Activated CD8-positive, alpha-beta memory T cell treated with anti-CD3 and anti-CD28 coated beads, Interleukin-2, amount 10 ng/mL, durations not matched to agents 7 days and 5 days (primary cell): ENCODE measurements at regions not wholly inside any gene's neighbourhood (a gene's known extent, or its start where the extent isn't known, plus 50 kb on each side); places are given as distances from the start of the nearest gene placed in this dataset.

Source experiments
- ATAC-seq: fragments of 150-1000 bp; cut with Tn5 transposase; one replicate; pipeline ENCODE4 v1.10.0; 2021; ENCODE audit warnings: moderate library complexity
- CTCF ChIA-PET: fragments of 350-600 bp; sonication (Branson Sonifier 250); formaldehyde crosslinking; loops from one replicate; lab custom pipeline; 2021; ENCODE audit warnings: antibody characterized with exemption; lab: Charles Lee
- DNase-seq: peaks from one replicate; pipeline ENCODE4 v3.0.0-alpha.2; 2020
- H3K27ac Mint-ChIP-seq: one replicate; pipeline ENCODE4 v1.8.0; 2021; ENCODE audit warnings: mild to moderate bottlenecking, mixed read lengths
- H3K27me3 Mint-ChIP-seq: one replicate; pipeline ENCODE4 v1.8.0; 2021; ENCODE audit warnings: mixed read lengths
- H3K36me3 Mint-ChIP-seq: one replicate; pipeline ENCODE4 v1.8.0; 2021; ENCODE audit warnings: mild to moderate bottlenecking, mixed read lengths
- H3K4me1 Mint-ChIP-seq: one replicate; pipeline ENCODE4 v1.8.0; 2021; ENCODE audit warnings: mixed read lengths
- H3K4me3 Mint-ChIP-seq: one replicate; pipeline ENCODE4 v1.8.0; 2021; ENCODE audit warnings: mild to moderate bottlenecking, moderate library complexity, mixed read lengths
- H3K9me3 Mint-ChIP-seq: one replicate; pipeline ENCODE4 v1.8.0; 2022; ENCODE audit warnings: low read depth, mixed read lengths

DNA sequence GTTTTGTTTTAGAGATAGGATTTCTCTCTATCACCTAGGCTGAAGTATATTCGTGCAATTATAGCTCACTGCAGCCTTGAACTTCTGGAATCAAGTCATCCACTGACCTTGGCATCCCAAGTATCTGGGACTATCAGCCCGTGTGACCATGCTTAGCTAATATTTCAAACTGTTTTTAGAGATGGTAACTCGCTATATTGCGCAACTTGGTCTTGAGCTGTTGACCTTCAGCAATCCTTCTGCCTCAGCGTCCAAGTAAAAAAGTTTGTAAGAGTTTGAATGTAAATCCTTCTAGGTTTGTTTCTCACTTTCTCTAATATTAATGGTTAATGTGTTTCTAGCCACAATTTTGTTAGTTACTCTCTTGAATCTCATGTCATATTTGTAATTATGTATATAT lies 1243.5 kb upstream of the CADM2 start:
- no peak overlapping the region for H3K27ac Mint-ChIP-seq

DNA sequence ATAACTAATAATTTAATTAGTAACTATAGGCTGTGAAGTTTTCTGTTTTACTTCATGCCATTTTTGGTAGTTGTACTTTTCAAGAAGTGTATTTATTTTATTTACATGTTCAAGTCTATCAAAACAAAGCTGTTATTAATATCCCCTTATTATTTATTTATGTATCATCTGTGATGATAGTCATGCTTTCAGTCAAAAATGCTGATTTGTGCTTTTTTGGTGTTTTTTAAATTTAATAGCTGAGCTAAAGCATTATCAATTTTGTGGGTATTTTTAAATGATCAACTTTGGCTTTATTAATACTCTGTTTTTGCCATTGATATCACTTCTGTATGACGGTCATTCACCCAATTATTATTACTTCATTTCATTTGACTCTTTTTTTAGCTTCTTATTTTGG lies 1229.2 kb upstream of the CADM2 start:
- no peak for DNase-seq
- no peak for ATAC-seq

More for the DNA sequence above, 1243.5 kb upstream of the CADM2 start:
- Mint-ChIP-seq H3K9me3 (peaks cover 2% of the 10 kb centered on the region), H3K27me3 (no peaks in the 10 kb centered on the region), H3K4me1 (no peaks in the 10 kb centered on the region), H3K4me3 (no peak overlapping the region), H3K36me3 (no peaks in the 10 kb centered on the region)
- CTCF ChIA-PET: no interaction called here
- no peak for DNase-seq
- ATAC-seq: no peak

DNA sequence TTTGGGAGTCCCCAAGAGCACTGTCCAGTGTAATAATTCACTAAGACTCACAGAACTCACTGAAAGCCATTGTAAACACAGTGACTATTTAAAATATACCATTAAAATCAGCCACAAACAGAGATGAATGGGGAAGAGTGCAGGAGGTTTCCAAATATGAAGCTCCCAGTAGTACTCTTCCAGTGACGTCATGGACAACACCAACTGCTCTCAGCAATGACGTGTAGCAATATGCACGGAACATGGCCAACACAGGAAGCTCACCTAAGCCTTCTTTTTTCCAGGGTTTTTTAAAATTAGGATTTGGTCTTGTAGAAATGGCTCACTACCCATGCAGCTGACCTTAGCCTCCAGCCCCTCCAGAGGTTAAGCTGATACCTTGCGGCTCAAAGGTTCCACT lies 1224.1 kb upstream of the CADM2 start:
- no peaks in the 10 kb centered on the region for H3K36me3 Mint-ChIP-seq
- ATAC-seq (no peak), DNase-seq (no peak)
- H3K27me3 Mint-ChIP-seq: no peaks in the 10 kb centered on the region
- no peaks in the 10 kb centered on the region for H3K4me1 Mint-ChIP-seq
- CTCF ChIA-PET: no interaction called here
- no peak overlapping the region for H3K4me3 Mint-ChIP-seq
- H3K27ac Mint-ChIP-seq: no peak overlapping the region
- H3K9me3 Mint-ChIP-seq: peaks cover 3% of the 10 kb centered on the region

More for the DNA sequence above, 1229.2 kb upstream of the CADM2 start:
- Mint-ChIP-seq H3K4me1 (no peaks in the 10 kb centered on the region), H3K27ac (no peak overlapping the region), H3K27me3 (no peaks in the 10 kb centered on the region), H3K36me3 (no peaks in the 10 kb centered on the region), H3K4me3 (no peak overlapping the region), H3K9me3 (peaks cover 18% of the 10 kb centered on the region)
- CTCF ChIA-PET: no interaction called here

DNA sequence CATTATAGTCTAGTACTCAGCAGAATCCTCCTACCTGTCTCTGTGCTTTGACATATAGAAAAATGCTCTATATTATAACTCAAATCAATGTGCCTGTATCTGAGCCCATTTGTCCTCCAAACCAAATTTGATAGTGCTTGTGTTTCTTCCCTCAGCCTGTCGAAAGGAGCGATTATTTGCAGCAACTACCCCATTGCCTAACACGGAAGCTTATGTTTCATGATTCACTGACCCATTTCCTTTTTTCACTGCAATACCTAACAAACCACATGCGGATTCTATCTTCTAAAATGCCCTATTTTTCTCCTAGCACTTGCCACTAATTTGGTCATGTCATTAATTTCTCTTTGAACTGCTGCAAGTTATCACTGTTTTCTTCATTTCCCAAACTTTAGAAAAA lies 1220.6 kb upstream of the CADM2 start:
- Mint-ChIP-seq H3K36me3 (no peaks in the 10 kb centered on the region), H3K27ac (no peak overlapping the region), H3K4me1 (no peaks in the 10 kb centered on the region), H3K4me3 (no peak overlapping the region), H3K9me3 (peaks cover 3% of the 10 kb centered on the region), H3K27me3 (no peaks in the 10 kb centered on the region)
- DNase-seq: no peak
- CTCF ChIA-PET: no interaction called here
- ATAC-seq: no peak

DNA sequence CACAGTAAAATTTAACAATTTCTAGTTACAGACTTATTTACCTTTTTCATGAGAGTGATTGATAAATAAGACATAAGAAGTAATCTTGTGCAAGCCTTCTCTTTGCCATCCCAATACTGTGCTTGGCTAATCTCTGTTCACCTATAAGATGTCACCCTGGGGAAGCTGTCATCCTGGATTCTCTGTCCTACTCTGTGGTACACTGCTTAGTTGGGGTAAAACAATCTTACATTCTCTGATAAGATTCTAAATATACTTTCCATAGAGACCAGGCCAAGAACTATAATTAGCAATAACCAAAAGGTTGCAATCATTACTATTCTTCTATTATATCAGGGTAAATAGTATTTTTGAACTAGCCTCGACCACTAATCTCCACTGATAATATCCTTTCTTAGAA lies 1218.3 kb upstream of the CADM2 start:
- DNase-seq (no peak), ATAC-seq (no peak)
- Mint-ChIP-seq H3K36me3 (no peaks in the 10 kb centered on the region), H3K4me3 (no peak overlapping the region), H3K27me3 (no peaks in the 10 kb centered on the region), H3K4me1 (no peaks in the 10 kb centered on the region), H3K27ac (no peak overlapping the region), H3K9me3 (peaks cover 3% of the 10 kb centered on the region)
- CTCF ChIA-PET: no interaction called here

DNA sequence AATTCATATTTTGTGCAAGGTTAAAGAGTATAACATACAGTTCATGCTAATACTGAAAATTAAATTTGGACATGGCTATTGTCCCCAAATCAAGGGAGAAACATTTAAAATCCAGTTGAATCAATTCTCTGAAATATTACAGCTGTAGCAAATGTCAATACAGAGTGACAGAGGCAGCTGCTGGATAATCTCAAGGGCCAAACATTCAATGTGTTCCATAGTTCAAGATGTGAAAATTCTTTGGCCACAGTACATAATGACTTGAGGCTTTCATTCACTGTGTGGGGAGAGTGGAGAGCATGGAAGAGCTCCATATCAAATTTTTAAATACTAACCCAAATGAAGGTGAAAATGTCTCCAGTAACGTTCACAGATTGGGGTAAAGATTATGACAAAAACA lies 1192.8 kb upstream of the CADM2 start:
- Mint-ChIP-seq H3K27me3 (no peaks in the 10 kb centered on the region), H3K9me3 (peaks cover 14% of the 10 kb centered on the region), H3K36me3 (no peaks in the 10 kb centered on the region), H3K4me1 (no peaks in the 10 kb centered on the region), H3K4me3 (no peak overlapping the region), H3K27ac (no peak overlapping the region)
- CTCF ChIA-PET: no interaction called here
- ATAC-seq (no peak), DNase-seq (no peak)

DNA sequence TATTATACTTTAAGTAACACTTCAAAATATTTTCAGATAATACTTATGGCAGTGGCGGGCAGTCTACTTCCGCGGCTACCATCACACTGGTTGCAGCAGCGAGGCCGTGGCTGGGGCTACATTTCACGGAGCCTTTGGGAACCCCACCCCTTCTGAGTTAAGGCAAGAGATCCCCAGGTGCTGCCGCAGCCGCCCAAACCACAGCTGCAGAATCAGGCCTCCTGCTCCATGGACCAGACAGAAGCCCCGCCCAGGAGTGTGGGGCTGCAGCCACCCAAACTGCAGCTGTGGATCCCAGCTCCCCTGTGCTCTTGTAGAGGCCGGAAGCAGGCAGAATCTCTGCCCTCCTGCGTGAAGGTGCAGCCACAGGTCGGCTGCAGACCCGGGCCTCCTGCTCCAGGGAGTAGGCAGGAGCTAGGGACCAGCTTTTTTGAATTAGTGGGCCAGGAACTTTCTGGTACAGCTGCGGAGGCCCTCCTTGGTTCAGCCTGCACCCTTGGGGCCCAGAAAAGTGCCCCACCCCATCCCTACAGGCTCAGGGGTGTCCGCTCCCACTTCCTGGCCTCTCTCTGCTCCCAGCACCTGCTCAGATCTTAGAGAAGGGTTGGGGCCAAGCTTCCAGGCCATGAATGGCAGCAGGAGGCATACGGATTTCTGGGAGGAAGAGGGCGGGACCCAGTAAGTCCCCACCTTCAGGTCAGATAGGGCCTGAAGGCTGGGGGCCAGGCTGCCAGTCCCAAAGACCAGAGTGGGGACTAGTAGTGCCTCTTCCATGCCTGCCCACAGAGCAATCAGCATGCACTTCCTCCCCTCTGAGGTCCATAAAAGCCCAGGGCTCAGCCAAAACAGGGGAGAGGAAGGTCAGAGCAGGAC lies 1188.8 kb upstream of the CADM2 start:
- ATAC-seq (no peak), DNase-seq (no peak)
- peaks cover 8% of the 10 kb centered on the region for H3K9me3 Mint-ChIP-seq
- no peaks in the 10 kb centered on the region for H3K27me3 Mint-ChIP-seq
- no peak overlapping the region for H3K4me3 Mint-ChIP-seq
- CTCF ChIA-PET: no interaction called here
- no peaks in the 10 kb centered on the region for H3K4me1 Mint-ChIP-seq
- no peaks in the 10 kb centered on the region for H3K36me3 Mint-ChIP-seq
- no peak overlapping the region for H3K27ac Mint-ChIP-seq

DNA sequence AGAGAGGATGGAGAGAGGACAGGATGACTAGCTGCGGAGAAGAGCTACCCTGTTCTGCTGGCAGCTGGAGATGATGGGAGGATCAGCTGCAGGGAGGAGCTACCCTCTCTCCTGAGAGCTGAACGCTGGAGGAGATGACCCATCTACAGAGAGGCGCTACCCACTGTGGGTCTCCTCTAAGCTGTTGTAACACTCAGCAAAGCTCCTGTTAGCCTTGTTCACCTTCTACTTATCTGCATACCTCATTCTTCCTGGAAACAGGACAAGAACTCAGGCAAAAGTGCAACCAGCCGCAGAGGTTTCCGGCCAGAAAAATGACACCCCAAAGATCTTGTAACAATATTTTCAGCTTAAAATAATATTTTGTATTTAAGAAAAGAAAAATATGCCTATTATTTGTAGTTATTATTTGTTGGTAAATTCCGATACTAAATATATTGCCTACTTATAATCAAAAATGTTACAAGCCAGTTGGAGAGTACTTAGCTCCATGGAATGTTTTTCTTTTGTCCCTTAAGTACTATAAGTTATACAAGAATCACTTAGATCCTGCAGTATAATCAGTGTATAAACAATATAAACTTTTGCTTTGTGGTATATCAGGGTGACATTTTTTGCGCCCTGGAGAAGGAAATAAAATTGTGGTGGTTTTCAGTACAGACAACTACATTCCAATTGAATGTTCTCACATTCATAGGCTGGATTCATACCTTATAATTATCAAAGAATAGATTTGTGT lies 1188.0 kb upstream of the CADM2 start:
- no peaks in the 10 kb centered on the region for H3K27me3 Mint-ChIP-seq
- no peaks in the 10 kb centered on the region for H3K4me1 Mint-ChIP-seq
- H3K4me3 Mint-ChIP-seq: no peak overlapping the region
- peaks cover 8% of the 10 kb centered on the region for H3K9me3 Mint-ChIP-seq
- no peaks in the 10 kb centered on the region for H3K36me3 Mint-ChIP-seq
- no peak overlapping the region for H3K27ac Mint-ChIP-seq
- no peak for DNase-seq
- ATAC-seq: no peak
- CTCF ChIA-PET: no interaction called here

DNA sequence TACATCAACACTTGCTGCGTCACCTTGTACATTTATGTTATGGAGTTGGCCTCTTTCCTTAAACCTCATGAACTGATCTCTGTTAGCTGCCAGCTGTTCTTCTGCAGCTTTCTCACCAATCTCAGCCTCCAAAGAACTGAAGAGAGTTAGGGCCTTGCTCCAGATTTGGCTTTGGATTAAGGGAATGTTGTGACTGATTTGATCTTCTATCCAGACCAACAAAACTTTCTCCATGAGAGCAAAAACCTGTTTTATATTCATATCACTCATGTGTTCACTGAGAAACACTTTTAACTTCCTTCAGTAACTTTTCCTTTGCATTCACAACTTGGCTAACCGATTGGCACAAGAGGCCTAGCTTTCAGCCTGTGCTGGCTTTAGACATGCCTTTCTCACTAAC lies 1156.0 kb upstream of the CADM2 start:
- H3K27ac Mint-ChIP-seq: no peak overlapping the region
- H3K4me3 Mint-ChIP-seq: no peak overlapping the region
- peaks cover 7% of the 10 kb centered on the region for H3K9me3 Mint-ChIP-seq
- H3K27me3 Mint-ChIP-seq: no peaks in the 10 kb centered on the region
- ATAC-seq: no peak
- no peak for DNase-seq
- no peaks in the 10 kb centered on the region for H3K36me3 Mint-ChIP-seq
- CTCF ChIA-PET: no interaction called here
- no peaks in the 10 kb centered on the region for H3K4me1 Mint-ChIP-seq

DNA sequence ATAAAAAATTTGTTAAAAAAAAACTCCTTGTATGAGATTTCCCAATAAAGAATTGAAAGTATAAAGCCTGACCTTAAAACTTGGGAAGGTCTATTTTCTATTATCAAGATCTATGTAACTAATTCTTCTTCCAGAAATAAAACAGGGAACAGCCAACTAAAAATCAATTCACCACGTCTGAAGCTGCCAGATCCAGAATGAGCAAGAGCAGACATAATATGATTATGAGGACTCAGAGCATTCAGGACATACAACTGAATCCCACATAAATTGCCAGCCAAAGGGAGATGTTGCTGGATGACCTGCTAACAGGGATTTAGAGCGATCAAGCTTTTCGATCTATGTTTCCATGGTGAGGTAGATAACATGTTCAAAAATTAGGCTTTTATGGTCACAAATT lies 1151.3 kb upstream of the CADM2 start:
- H3K27me3 Mint-ChIP-seq: no peaks in the 10 kb centered on the region
- DNase-seq (no peak), ATAC-seq (no peak)
- CTCF ChIA-PET: no interaction called here
- H3K27ac Mint-ChIP-seq: no peak overlapping the region
- H3K4me1 Mint-ChIP-seq: no peaks in the 10 kb centered on the region
- no peak overlapping the region for H3K4me3 Mint-ChIP-seq
- H3K36me3 Mint-ChIP-seq: no peaks in the 10 kb centered on the region
- peaks cover 9% of the 10 kb centered on the region for H3K9me3 Mint-ChIP-seq

DNA sequence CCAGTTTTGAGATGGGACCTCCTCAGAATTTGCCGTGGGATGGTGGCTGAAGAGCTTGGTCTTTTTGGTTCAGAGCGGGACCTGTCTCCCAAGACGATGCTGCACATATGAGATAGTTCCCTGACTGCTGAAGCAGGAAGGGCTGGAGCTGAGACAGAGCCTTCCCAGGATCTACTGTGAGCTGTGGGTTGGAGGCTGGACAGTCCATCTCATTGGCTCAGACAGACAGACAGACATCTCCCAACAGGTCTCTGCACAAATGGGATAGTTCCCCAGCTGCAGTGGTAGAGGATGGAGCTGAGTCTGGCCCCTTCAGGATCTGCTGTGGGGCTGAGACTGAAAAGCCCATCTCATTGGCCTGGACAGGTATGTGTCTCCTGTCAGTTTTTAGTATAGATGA lies 1145.6 kb upstream of the CADM2 start:
- Mint-ChIP-seq H3K4me3 (no peak overlapping the region), H3K27ac (no peak overlapping the region), H3K27me3 (no peaks in the 10 kb centered on the region), H3K36me3 (no peaks in the 10 kb centered on the region), H3K9me3 (peaks cover 6% of the 10 kb centered on the region), H3K4me1 (no peaks in the 10 kb centered on the region)
- DNase-seq: no peak
- no peak for ATAC-seq
- CTCF ChIA-PET: no interaction called here

DNA sequence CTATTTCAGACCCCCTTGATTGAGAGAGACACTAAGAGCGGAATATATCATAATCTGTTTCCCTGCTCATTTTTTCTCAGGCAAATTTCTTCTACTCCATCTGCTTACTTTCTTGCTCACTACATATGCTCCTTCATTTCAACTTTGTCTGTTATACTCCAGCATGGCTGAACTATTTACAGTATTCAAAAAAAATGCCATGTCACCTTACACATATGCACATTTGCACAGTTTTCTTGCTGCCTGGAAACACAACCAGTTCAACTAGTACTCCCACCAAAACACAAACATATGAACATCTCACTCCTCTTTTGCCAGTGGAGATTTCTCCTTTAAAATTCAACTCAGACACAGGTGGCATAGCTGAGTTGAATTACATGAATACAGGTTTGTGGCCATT lies 1142.1 kb upstream of the CADM2 start:
- Mint-ChIP-seq H3K36me3 (no peaks in the 10 kb centered on the region), H3K4me3 (no peak overlapping the region), H3K27ac (no peak overlapping the region), H3K9me3 (peaks cover 5% of the 10 kb centered on the region), H3K27me3 (no peaks in the 10 kb centered on the region), H3K4me1 (no peaks in the 10 kb centered on the region)
- no peak for ATAC-seq
- DNase-seq: no peak
- CTCF ChIA-PET: no interaction called here

DNA sequence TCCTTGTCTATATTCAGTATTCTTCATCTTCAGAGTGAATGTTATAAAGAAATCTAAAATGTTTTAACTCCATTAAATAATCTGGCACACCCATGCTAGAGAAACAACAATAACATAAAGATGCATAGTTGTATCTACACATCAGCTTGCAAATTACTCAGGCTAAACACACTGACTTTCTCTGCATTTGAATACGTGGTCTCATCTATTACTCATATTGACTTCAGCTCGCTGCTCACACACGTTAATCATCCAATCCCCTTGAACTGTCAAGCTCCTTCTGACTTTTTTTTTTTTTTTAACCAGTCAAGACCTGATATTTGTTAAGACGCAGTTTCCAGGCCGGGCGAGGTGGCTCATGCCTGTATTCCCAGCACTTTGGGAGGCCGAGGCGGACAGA lies 1137.3 kb upstream of the CADM2 start:
- no peaks in the 10 kb centered on the region for H3K36me3 Mint-ChIP-seq
- CTCF ChIA-PET: no interaction called here
- no peaks in the 10 kb centered on the region for H3K4me1 Mint-ChIP-seq
- H3K27me3 Mint-ChIP-seq: no peaks in the 10 kb centered on the region
- no peak overlapping the region for H3K27ac Mint-ChIP-seq
- no peak overlapping the region for H3K4me3 Mint-ChIP-seq
- peaks cover 7% of the 10 kb centered on the region for H3K9me3 Mint-ChIP-seq
- ATAC-seq: no peak
- no peak for DNase-seq

DNA sequence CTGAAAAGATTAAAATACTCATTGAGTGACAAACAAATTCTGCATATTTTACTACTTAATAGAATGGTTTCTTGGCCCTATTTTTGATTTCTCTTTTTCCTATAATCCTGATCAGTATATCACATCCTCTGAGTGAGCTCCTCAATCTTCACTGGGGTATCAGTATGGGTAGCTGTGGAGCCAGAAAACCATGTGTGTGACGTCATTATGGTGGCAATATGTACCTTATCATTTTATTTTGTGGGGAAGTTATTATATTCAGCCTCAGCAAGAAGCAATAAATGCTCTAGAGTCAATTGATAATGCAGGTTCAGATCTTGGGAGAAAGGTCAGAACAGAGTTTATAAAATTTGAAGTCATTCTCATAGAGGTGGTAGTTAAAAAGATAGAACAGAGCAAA lies 1135.7 kb upstream of the CADM2 start:
- Mint-ChIP-seq H3K9me3 (peaks cover 7% of the 10 kb centered on the region), H3K4me1 (no peaks in the 10 kb centered on the region), H3K36me3 (no peaks in the 10 kb centered on the region), H3K27me3 (no peaks in the 10 kb centered on the region), H3K4me3 (no peak overlapping the region), H3K27ac (no peak overlapping the region)
- no peak for ATAC-seq
- DNase-seq: no peak
- CTCF ChIA-PET: no interaction called here
